Astrocyte (in vitro differentiated cells and primary cell): ENCODE measurements at regions not wholly inside any gene's neighbourhood (a gene's known extent, or its start where the extent isn't known, plus 50 kb on each side); places are given as distances from the start of the nearest gene placed in this dataset.

Experiments
- EZH2 ChIP-seq: IDR thresholded peaks from 2 replicates; pipeline ENCODE4 v1.6.1; 2012; ENCODE audit warnings: mild to moderate bottlenecking, low read length, inconsistent platforms; ENCODE audit not compliant: insufficient read depth
- TF ChIP-seq, protein P1 (sequence below): IDR thresholded peaks from 2 replicates; pipeline ENCODE4 v1.5.1; 2011; ENCODE audit warnings: low read depth, mild to moderate bottlenecking, inconsistent platforms, low read length, moderate library complexity; ENCODE audit not compliant: insufficient read depth

DNA sequence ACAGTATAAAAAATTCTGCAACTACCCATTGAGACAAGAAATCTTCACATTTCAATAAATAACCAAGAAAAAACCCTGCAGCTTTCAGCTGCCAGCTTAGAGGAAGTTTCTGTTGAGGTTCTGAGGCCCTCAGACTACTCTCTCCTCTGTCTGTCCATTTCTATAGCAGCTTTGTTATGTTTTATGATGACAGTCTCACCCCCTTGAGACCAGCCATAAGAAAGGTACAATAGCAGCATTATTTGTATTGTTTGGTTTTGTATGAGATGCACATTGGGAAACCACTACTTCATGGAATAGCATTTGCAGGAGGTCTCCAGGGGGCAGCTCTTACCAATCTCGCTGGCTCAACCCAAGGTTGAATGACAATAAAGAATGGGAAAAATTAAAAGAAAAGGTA, 334.6 kb upstream of the VRK2 start:
- TF ChIP-seq, protein P1, sequence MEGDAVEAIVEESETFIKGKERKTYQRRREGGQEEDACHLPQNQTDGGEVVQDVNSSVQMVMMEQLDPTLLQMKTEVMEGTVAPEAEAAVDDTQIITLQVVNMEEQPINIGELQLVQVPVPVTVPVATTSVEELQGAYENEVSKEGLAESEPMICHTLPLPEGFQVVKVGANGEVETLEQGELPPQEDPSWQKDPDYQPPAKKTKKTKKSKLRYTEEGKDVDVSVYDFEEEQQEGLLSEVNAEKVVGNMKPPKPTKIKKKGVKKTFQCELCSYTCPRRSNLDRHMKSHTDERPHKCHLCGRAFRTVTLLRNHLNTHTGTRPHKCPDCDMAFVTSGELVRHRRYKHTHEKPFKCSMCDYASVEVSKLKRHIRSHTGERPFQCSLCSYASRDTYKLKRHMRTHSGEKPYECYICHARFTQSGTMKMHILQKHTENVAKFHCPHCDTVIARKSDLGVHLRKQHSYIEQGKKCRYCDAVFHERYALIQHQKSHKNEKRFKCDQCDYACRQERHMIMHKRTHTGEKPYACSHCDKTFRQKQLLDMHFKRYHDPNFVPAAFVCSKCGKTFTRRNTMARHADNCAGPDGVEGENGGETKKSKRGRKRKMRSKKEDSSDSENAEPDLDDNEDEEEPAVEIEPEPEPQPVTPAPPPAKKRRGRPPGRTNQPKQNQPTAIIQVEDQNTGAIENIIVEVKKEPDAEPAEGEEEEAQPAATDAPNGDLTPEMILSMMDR = no peak
- no peak for TF ChIP-seq EZH2
